VCaP (cell line): ENCODE measurements at regions not wholly inside any gene's neighbourhood (a gene's known extent, or its start where the extent isn't known, plus 50 kb on each side); places are given as distances from the start of the nearest gene placed in this dataset.

Source experiments
- H3K27ac ChIP-seq: fragments of 450-650 bp; 2 replicates; pipeline ENCODE4 v1.5.1; 2017
- TF ChIP-seq, protein P1 (sequence below): fragments of 450-650 bp; conservative IDR thresholded peaks from 2 replicates; pipeline ENCODE4 v1.5.1; 2017; ENCODE audit warnings: mild to moderate bottlenecking, moderate library complexity

DNA sequence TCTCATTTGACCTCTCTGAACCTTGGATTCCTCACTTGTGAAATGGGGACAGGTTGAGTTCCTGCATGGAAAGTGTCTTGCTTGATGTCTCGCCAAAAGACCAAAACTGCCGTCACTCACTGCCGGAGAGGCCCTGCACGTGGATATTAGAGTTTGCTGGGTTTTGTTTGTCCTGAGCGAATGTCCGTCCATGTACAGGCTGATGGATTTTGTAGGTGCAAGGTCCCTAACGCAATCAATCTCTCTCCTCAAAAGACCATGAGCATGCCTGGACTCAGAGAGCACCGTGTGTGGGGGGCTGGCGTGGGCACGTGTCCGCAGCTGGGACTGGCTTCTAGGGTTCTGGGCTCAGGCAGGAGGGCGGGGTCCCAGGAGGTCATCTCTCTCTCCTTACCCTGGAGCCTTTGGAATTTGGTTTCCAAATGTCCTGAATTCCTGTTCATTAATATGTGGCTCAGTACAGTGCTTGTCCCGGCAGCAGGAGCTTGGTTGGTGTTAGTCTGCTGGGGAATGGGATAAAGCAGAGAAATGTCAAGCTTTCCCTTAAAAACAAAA lies 146.0 kb upstream of the IER5L start:
- H3K27ac ChIP-seq, result no peak overlapping the region

DNA sequence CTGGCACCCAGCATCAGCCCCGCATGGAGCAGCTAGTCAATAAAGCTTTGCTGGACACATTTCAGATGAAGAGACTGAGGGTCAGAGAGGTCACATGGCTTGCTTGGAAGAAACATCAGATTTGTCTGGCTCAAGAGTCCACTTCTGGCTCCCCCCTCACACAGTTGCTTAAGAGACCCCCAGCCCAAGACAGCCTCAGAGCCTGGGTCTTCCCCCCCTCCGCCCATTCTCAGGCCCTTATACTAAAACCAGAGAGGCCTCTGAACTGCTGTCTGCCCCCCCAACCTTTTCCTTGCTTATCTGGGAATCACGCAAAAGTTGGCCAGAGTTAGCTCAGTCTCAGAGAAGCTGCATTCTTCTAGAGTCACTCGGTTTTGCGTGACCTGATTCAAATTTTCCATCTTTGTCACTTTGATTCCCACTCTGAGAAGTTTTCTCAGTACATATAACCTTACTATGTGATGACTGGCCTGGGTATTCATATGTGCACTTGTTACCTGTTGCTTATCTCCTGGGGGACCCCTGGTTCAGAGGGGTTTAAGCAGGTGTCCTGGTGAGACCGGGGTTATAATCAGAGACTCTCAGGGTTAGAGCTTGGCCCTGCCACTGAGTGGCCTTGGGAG lies 145.4 kb upstream of the IER5L start:
- no peak overlapping the region for H3K27ac ChIP-seq
- TF ChIP-seq, protein P1, sequence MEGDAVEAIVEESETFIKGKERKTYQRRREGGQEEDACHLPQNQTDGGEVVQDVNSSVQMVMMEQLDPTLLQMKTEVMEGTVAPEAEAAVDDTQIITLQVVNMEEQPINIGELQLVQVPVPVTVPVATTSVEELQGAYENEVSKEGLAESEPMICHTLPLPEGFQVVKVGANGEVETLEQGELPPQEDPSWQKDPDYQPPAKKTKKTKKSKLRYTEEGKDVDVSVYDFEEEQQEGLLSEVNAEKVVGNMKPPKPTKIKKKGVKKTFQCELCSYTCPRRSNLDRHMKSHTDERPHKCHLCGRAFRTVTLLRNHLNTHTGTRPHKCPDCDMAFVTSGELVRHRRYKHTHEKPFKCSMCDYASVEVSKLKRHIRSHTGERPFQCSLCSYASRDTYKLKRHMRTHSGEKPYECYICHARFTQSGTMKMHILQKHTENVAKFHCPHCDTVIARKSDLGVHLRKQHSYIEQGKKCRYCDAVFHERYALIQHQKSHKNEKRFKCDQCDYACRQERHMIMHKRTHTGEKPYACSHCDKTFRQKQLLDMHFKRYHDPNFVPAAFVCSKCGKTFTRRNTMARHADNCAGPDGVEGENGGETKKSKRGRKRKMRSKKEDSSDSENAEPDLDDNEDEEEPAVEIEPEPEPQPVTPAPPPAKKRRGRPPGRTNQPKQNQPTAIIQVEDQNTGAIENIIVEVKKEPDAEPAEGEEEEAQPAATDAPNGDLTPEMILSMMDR, result no peak

More for the DNA sequence above, 146.0 kb upstream of the IER5L start:
- TF ChIP-seq, protein P1, result no peak

DNA sequence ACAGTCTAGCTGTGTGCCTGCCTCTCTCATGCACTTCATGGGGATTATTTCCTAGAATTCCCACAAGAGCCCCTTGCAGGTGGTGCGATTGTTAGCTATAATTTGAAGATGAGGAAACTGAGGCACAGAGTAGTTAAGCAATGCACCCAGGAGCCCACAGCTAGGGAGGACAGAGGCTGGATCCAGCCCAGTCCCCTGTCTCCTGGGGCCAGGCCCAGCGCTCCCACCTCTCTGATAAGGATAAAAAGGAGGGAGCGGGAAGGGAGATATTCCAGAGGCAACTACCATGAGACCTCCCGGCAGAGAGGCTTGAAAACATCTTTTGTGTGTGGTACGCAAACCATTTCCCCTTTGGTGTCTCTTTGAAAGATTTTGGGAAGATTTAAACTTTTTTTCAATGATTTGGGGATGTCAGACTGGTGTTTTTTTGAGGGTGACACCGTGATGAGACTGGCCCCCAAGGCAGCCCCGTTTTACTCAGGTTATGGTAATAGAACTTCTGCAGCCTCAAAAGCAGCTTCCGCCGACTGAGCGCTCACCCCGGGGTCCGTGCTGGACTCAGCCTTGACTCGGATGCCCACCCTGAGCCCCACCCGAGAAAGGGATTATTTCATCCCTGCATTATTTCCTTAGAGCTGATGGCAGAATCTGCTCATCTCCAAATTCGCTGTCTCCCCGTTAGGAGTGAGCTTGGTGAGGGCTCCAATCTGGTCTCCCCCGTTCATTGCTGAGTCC lies 144.7 kb upstream of the IER5L start:
- H3K27ac ChIP-seq, result no peak overlapping the region
- TF ChIP-seq, protein P1, result no peak

DNA sequence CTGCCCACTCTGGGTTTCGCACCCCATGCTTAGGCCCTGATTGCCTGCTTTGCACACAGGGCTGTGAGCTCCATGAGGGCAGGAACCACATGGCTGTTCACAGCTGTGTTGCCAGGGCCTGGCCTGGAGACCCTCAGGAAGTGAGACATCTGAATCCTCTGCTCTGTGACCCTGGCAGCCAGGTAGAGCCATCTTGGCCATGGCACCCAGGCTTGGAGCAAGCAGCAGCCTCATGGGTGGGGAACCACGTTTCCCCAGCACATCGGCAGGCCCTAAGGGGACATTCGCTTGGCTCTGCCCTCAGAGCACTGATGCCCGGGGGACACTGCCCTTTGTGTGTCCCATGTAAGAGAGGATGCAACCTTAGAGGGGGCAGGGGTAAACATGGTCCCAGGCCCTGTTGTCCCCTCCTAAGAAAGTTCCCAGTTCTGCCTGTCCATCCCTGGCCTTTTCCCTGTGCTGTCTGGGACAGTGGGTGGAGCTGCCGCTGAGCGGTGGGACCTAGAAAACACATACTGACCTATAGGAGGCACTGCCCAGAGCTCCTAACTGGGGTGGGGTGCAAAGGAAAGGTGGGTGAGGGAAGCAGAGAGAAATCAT lies 144.1 kb upstream of the IER5L start:
- H3K27ac ChIP-seq, result peak overlapping the region; percentile 88; the same call in 1 of the 2 replicates
- TF ChIP-seq, protein P1, result no peak

DNA sequence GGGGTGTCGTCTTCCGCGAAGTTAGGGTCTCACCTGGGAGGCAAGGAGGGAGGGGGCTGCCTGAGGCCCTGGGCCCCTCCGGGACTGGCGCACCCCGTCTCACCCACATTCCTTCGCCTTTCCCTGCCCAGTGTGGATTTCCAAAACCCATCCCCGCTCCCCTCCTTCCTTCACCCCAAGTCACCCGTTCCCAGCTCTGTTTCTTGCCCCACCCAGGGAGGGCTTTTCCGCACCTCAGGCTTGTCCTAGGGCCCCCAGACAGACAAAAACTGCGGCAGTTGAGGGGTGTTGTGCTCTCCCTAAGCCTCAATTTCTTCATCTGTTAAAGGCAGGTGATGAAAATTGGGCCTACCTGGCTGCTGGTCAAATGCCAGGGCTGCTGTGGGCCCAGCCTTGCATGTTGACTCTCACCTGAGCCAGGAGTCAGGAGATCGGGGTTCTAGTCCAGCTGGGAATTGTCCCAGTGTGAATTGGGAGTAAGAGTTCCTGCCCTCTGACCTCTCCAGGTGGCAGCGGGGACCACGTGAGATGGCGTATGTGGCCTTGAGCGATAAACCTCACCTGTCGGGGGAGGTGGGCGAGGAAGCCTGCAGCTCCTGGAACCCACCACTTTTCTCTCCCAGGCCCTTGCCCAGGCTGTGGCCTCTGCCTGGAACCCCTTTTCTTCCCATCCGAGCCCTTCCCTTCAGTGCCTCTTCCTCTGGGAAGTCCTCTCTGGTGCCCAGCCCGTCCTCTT lies 143.4 kb upstream of the IER5L start:
- peak overlapping the region; percentile 88 for H3K27ac ChIP-seq
- TF ChIP-seq, protein P1, result no peak

DNA sequence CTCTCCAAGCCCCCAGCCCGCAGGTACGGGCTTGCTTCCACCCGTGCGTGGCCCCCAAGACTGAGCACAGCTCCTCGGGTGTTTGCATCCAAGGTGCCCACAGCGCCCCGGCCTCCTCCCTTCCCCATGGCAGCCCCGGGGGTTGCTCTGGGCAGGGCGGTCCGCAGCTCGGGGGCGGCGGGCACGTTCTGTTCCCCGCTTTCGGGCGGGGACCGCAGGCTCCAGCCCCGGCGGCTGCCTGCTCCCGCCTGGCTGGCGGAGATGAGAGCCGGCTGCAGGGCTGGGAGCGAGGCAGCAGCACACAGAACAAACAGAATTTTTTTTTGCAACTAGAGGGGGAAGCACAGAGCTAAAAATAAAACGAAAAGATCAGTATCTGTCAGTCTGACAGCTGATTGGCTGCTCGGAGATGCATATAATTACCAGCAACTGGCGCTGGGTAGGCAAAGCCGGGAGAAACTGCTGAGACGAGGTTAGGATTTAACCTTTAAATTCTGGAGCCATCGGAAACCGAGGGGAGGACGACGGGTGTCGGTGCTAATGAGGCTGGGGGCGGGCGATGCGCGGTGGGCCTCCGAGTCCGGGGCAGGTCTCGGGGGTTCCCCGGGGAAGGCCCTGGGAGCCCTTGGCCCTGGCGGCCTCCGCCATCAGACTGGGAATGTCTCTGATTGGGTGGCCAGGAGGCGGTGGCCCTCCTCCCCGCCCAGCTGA lies 142.7 kb upstream of the IER5L start:
- TF ChIP-seq, protein P1, result peak; percentile 45; the same call in 1 of the 2 replicates
- H3K27ac ChIP-seq, result peak overlapping the region; percentile 88
